GM12878 (cell line): ENCODE measurements at regions not wholly inside any gene's neighbourhood (a gene's known extent, or its start where the extent isn't known, plus 50 kb on each side); places are given as distances from the start of the nearest gene placed in this dataset.
A peak's percentile ranks its signal among the peaks of the same experiment; 100 is the strongest.

Experiments used
- ATAC-seq: fragments of 200-7000 bp; cut with Tn5 transposase; 3 replicates; pipeline ENCODE4 v1.9.1; 2020; ENCODE audit warnings: mild to moderate bottlenecking, moderate library complexity
- BruUV-seq: library from RNA; stranded (reverse); fragments of 400-500 nt; replicated peaks from 2 replicates; lab custom pipeline; 2021; lab: Mats Ljungman, UMichigan
- CTCF ChIA-PET: fragments of 300-600 bp; sonication (Branson Sonifier 250); formaldehyde crosslinking; extraction: SDS; loops from one replicate; lab custom pipeline; 2021; ENCODE audit warnings: inconsistent platforms; lab: Yijun Ruan, JAX
- POLR2A ChIA-PET: fragments of 350-600 bp; formaldehyde crosslinking; extraction: SDS; loops from one replicate; lab custom pipeline; 2021; ENCODE audit warnings: inconsistent platforms; lab: Charles Lee
- RAD21 ChIA-PET: fragments of 300-600 bp; sonication (Branson Sonifier 250); formaldehyde crosslinking; loops from one replicate; lab custom pipeline; 2023; ENCODE audit warnings: antibody characterized with exemption; ENCODE audit not compliant: unreplicated experiment; lab: Charles Lee
- SMC1A ChIA-PET: fragments of 300-600 bp; sonication (Branson Sonifier 250); formaldehyde crosslinking; loops from one replicate; lab custom pipeline; 2023; ENCODE audit not compliant: unreplicated experiment, uncharacterized antibody; lab: Charles Lee
- DNase-seq: peaks from one replicate; pipeline ENCODE4 v3.0.0-alpha.2; 2011; ENCODE audit warnings: low read depth, low spot score
- FAIRE-seq: peaks from 3 replicates; lab custom pipeline; 2011; peaks lifted over from hg19 to GRCh38; lab: Jason Lieb, UNC
- H2AFZ ChIP-seq: 2 replicates; pipeline ENCODE4 v1.6.0; 2011; ENCODE audit warnings: low read depth, low read length, control low read depth; ENCODE audit not compliant: control insufficient read depth
- H3K27ac ChIP-seq: 2 replicates; pipeline ENCODE4 v1.5.1; 2011; ENCODE audit warnings: control low read depth; ENCODE audit not compliant: control insufficient read depth, insufficient read depth
- H3K27me3 ChIP-seq, 2 experiments: replicated peaks in 1 of 2; 2 replicates each; pipeline versions ENCODE4 v1.6.0 to v1.6.1; 2011; ENCODE audit warnings: low read length in 1 of 2; ENCODE audit not compliant: control insufficient read depth in 2 of 2, insufficient read depth in 2 of 2
- H3K36me3 ChIP-seq, 2 experiments: 2 replicates each; pipeline ENCODE4 v1.5.1; 2011; ENCODE audit warnings: low read length in 1 of 2; ENCODE audit not compliant: control insufficient read depth in 2 of 2, insufficient read depth in 2 of 2
- H3K4me1 ChIP-seq: 2 replicates; pipeline ENCODE4 v1.6.1; 2011; ENCODE audit warnings: mild to moderate bottlenecking, low read length, moderate library complexity, mixed read lengths; ENCODE audit not compliant: control insufficient read depth, insufficient read depth
- H3K4me2 ChIP-seq: 2 replicates; pipeline ENCODE4 v1.6.0; 2011; ENCODE audit warnings: control low read depth; ENCODE audit not compliant: control insufficient read depth, insufficient read depth
- H3K4me3 ChIP-seq: fragments of 200-600 bp; sonication (generic); 2 replicates; pipeline ENCODE4 v1.5.1; 2016
- H3K79me2 ChIP-seq: 2 replicates; pipeline ENCODE4 v1.6.0; 2011; ENCODE audit warnings: low read length; ENCODE audit not compliant: control insufficient read depth, insufficient read depth
- H3K9ac ChIP-seq: 2 replicates; pipeline ENCODE4 v1.8.0; 2011; ENCODE audit warnings: low read length, control low read depth, mixed read lengths; ENCODE audit not compliant: control insufficient read depth, insufficient read depth
- H3K9me3 ChIP-seq: replicated peaks from 3 replicates; pipeline ENCODE4 v1.5.1; 2011; ENCODE audit warnings: mild to moderate bottlenecking, low read length; ENCODE audit not compliant: control insufficient read depth, insufficient read depth
- H4K20me1 ChIP-seq: 2 replicates; pipeline ENCODE4 v1.6.0; 2011; ENCODE audit not compliant: control insufficient read depth, insufficient read depth
- CEBPB ChIP-seq, 2 experiments: fragments of 150-350 bp in 1 of 2; IDR thresholded peaks; 2 replicates each; pipeline ENCODE4 v1.6.1; 2012 to 2014; ENCODE audit warnings: low read depth in 2 of 2, low read length in 2 of 2, borderline replicate concordance in 1 of 2, inconsistent platforms in 1 of 2
- CHD4 ChIP-seq: fragments of 200-600 bp; sonication (generic); IDR thresholded peaks from 2 replicates; pipeline ENCODE4 v1.6.1; 2016; ENCODE audit warnings: mild to moderate bottlenecking
- HSF1 ChIP-seq: fragments of 150-350 bp; IDR thresholded peaks from 2 replicates; pipeline ENCODE4 v1.6.1; 2014; ENCODE audit warnings: mild to moderate bottlenecking, low read depth, low read length
- KAT2A ChIP-seq: conservative IDR thresholded peaks from 2 replicates; pipeline ENCODE4 v1.6.1; 2011; ENCODE audit warnings: low read depth, low read length; ENCODE audit not compliant: control insufficient read depth
- MTA2 ChIP-seq: fragments of 450-650 bp; IDR thresholded peaks from 2 replicates; pipeline ENCODE4 v1.6.1; 2016; ENCODE audit warnings: low read depth, mild to moderate bottlenecking, moderate library complexity
- PBX3 ChIP-seq: IDR thresholded peaks from 2 replicates; pipeline ENCODE4 v1.6.1; 2011; ENCODE audit warnings: mild to moderate bottlenecking, low read depth, low read length, moderate library complexity; ENCODE audit not compliant: insufficient replicate concordance
- POU2F2 ChIP-seq: IDR thresholded peaks from 3 replicates; pipeline ENCODE4 v1.6.1; 2011; ENCODE audit warnings: low read depth, mild to moderate bottlenecking, low read length, borderline replicate concordance
- REST ChIP-seq: IDR thresholded peaks from 2 replicates; pipeline ENCODE4 v1.6.1; 2012; ENCODE audit warnings: mild to moderate bottlenecking, low read depth, low read length
- SMC3 ChIP-seq: IDR thresholded peaks from 2 replicates; pipeline ENCODE4 v1.6.1; 2011; ENCODE audit warnings: low read length, improper control_type of control experiment, borderline replicate concordance
- TBL1XR1 ChIP-seq: IDR thresholded peaks from 2 replicates; pipeline ENCODE4 v1.6.1; 2012; ENCODE audit warnings: low read depth, low read length, improper control_type of control experiment
- USF2 ChIP-seq: IDR thresholded peaks from 2 replicates; pipeline ENCODE4 v1.6.1; 2011; ENCODE audit warnings: low read depth, low read length, improper control_type of control experiment, borderline replicate concordance
- ZNF274 ChIP-seq: IDR thresholded peaks from one replicate; pipeline ENCODE4 v1.8.0; 2011; ENCODE audit not compliant: insufficient read length, insufficient read depth
- WGBS: methylation state at CpG from one replicate; pipeline ENCODE4 v1.1.6; 2016; ENCODE audit warnings: low lambda C conversion rate; ENCODE audit not compliant: insufficient replicate concordance, insufficient coverage; ENCODE audit errors: missing lambda C conversion rate; 5-methylcytosine and 5-hydroxymethylcytosine counted together
- in situ Hi-C: fragments of 300-500 bp; cut with MboI; formaldehyde crosslinking; loops from 9 replicates; pipeline ENCODE4 v1.14.3; 2018; ENCODE audit warnings: mixed read lengths
- intact Hi-C: fragments of 100-400 bp; cut with micrococcal nuclease; formaldehyde crosslinking; loops from one replicate; pipeline ENCODE4 v1.14.2; 2022; ENCODE audit not compliant: unreplicated experiment

GRCh38 chr6:26252077-26252472 is 112.9 kb upstream of the BTN3A2 start (continued):
- TF ChIP-seq REST (no peak), ZNF274 (no peak), USF2 (no peak)

GRCh38 chr6:26254724-26255123 is 110.3 kb upstream of the BTN3A2 start:
- no peaks in the 10 kb centered on the region for H3K36me3 ChIP-seq

More at GRCh38 chr6:26254724-26255123, 110.3 kb upstream of the BTN3A2 start:
- ATAC-seq (no peak), DNase-seq (no peak), FAIRE-seq (peak; percentile 47)
- TF ChIP-seq KAT2A (no peak), HSF1 (no peak), CHD4 (no peak), POU2F2 (0 out of 3 replicates have a peak, but pooled peaks have one; percentile 14), CEBPB (IDR thresholded peaks at IDR 0.05; ENCODE audit: borderline replicate concordance in 1 of 2, low read depth in 2 of 2, low read length in 2 of 2) (0 out of 4 replicates have a peak, but pooled peaks of 1 of the 2 experiments have one; percentile 30), SMC3 (no peak), PBX3 (no peak), MTA2 (no peak), TBL1XR1 (no peak)
- peak overlapping the region; percentile 10; the same call in 1 of the 2 replicates for H3K4me3 ChIP-seq
- intact Hi-C loops = no loop called here
- peaks cover 19% of the 10 kb centered on the region for H3K79me2 ChIP-seq
- no peak overlapping the region for H3K27ac ChIP-seq
- no peaks in the 10 kb centered on the region for H4K20me1 ChIP-seq
- no TSS peak for BruUV-seq
- 85% methylated on average over 4 of the region's 4 CpGs for WGBS
- in situ Hi-C loops = no loop called here
- peaks cover 2% of the 10 kb centered on the region; the same call in 1 of the 2 replicates for H3K4me1 ChIP-seq
- peak overlapping the region; percentile 28; the same call in 1 of the 2 replicates for H3K4me2 ChIP-seq
- no peaks in the 10 kb centered on the region for H3K27me3 ChIP-seq
- no peak overlapping the region for H2AFZ ChIP-seq
- ChIA-PET RAD21 (interaction anchor here (0.9 to 1.3 kb wide), 2 partner anchors 18 to 20 kb away, joined by 3 to 4 read pairs; a partner anchor contains a TSS), SMC1A (interaction anchor here (0.6 to 1.7 kb wide), 6 partner anchors 9 to 76 kb away, joined by 3 to 8 read pairs (median 3); no protein-coding TSS in a partner anchor), CTCF (interaction anchor here (7.7 kb wide), 1 partner anchor 16 kb away, joined by 131 read pairs; a partner anchor contains a TSS), POLR2A (interaction anchor here (0.6 to 1.6 kb wide), 4 partner anchors 16 to 199 kb away, joined by 3 to 8 read pairs (median 3); a partner anchor contains a TSS)
- H3K9ac ChIP-seq = no peak overlapping the region
- H3K9me3 ChIP-seq = no peaks in the 10 kb centered on the region
